T47D (cell line): ENCODE measurements at regions not wholly inside any gene's neighbourhood (a gene's known extent, or its start where the extent isn't known, plus 50 kb on each side); places are given as distances from the start of the nearest gene placed in this dataset.
"Not testable (repeated sequence)": the region's sequence is repeated elsewhere in the genome, so short reads cannot be mapped to it uniquely, and the experiment has no call there.

ENCODE experiments used
- DNase-seq, 2 experiments: peaks; one replicate each; pipeline versions ENCODE4 v3.0.0 to v3.0.0-alpha.2; 2011 to 2012; ENCODE audit warnings: low read depth in 1 of 2, low spot score in 1 of 2
- JUND ChIP-seq: IDR thresholded peaks from 2 replicates; pipeline ENCODE4 v1.6.1; 2012; ENCODE audit warnings: low read depth
- in situ Hi-C: cut with HindIII; loops from 2 replicates; pipeline ENCODE4 v1.10.0; 2016; ENCODE audit warnings: low sequenced_read_pairs, low pct_unique_long_range_greater_than_20kb

DNA sequence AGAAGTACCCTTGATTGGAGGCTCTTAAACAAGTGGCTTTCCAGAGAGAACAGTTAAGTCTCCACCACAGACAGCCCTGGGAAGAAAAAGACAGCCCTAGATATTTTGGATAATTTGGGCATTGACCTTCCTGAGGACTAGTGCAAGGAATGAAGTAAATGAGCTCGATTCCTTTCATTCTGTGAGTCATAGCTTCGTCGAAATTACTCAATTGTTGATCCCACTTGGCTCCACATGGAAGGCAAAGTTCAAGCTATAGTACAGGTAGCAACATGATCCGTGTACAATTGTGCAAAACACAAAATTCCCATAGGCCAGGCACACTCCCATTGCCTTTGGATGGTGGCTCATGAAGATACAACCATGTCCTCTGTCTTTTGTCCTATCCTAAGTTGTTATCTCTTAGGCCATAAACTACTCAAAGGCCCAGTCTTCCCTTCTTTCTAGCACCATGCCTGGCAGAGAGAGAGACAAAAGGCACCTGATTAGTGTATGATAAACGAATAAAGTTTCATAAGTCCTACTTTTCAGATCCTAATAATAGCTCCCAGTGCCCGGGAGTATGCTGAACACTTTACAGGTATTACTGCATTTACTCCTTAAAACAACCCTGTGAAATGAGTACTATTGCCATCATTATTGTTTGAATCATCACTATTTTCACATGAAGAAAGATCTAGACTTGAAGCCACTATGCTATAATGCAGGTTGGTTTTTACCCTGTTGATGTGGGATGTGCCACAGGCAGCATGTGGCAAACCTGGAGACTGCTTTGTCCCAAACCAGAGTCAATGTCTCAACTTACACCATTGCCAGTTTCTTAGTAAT lies 116.7 kb upstream of the RANBP3L start:
- no peak for DNase-seq
- in situ Hi-C loops = no loop called here
- no peak for TF ChIP-seq JUND

DNA sequence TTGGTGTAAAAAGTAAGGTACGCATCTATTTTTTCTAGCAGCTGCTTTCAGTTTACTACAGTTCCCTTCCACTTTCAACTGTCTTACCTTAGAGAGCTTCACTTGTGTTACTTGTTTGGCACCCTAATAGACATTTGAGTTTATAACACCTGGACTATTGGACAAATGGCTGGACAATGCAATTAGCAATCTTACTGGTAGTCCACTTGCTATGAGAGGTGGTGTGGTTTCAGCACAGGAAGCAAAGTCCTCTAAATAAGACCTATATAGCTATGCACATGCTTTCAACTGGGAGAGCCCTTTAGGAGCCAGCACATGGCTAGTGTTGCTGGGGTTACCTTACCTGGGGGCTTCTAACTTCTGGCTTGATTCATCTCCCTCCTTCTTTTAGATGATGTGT lies 119.6 kb upstream of the RANBP3L start:
- in situ Hi-C loops = no loop called here
- DNase-seq = no peak

DNA sequence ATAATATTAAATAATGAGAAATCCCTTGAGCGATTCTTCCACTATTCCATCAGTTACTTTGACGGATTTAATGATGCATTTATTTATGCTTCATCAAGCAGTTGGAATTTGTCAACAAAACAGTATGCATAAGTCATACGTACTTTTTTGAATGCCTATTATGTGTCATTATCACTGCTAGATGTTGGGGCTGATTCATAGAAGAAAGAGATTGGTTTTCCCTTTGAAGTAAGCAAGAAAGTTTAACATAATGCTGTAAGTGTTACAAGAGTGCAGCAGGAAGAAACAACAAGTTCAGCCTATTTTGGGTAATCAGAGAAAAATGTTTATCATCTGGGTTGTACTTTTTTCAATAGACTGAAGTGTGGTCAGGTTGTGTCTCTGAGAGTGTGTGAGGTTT lies 121.2 kb upstream of the RANBP3L start:
- TF ChIP-seq JUND = no peak
- no peak for DNase-seq
- in situ Hi-C loops = no loop called here

More for the DNA sequence above, 119.6 kb upstream of the RANBP3L start:
- TF ChIP-seq JUND = no peak

DNA sequence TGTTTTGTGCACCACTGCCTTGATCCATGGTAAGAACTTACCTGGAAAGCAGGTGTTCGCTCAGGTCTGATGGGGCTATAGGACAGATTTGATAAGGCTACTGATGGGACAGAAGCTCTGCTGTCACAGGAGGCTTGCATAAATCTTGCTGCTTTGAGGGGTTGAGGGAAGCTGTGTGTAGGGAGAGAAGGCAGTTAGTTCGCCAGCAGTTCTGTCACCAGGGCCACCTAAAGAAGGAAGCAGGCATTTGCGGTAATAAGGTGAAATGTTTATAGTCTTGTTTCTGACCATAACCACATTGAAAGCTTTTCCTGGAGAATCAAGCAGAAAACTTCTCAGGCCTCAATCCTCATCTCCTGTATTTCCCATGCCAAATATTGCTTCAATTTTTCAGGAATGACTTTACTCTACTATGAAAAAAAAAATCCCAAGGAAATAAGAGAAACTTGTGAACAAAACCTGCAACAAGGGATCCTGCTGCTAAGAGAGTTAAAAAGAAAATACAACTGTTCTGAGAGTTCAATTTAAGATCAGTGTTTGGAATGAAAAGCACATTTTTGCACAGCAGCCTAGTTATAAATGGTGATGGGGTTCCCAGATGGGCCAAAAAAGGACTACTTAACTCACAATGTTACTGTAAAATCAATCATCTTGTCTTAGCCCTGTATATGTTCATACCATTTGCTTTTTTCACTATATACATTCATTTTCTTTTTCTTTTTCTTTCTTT lies 122.0 kb upstream of the RANBP3L start:
- DNase-seq = no peak
- no peak for TF ChIP-seq JUND
- in situ Hi-C loops = no loop called here

DNA sequence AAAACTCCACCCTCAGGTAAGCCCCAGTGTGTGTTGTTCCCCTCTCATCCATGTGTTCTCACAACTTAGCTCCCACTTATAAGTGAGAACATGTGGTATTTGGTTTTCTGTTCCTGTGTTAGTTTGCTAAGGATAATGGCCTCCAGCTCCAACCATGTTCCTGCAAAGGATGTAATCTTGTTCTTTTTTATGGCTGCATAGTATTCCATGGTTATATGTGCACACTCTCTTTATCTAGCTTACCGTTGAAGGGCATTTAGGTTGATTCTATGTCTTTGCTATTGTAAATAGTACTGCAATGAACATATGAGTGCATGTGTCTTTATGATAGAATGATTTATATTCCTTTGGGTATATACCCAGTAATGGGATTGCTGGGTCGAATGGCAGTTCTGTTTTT lies 124.4 kb upstream of the RANBP3L start:
- in situ Hi-C loops, DNase-seq: not testable (repeated sequence)

DNA sequence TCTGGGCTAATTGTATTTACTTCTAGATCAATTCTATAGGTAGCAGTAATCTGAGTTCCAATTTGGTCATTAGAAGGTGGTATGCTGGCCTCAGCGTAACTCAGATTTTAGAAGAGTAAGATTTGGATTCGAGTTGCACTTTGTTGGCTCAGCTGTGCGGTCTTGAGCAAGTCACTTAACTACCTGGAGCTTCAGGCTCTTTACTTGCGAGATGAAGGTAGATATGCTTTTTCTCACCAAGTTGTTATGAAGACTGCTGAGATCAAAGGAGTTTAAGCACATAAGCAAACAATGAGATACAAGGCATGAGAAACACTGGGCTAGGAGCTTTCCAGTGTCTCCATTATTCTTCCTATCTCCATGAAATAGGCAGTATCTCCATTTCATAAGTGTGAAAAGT lies 133.8 kb upstream of the RANBP3L start:
- no peak for TF ChIP-seq JUND
- DNase-seq = peak in 1 of 2 experiments; percentile 77
- in situ Hi-C loops = no loop called here

DNA sequence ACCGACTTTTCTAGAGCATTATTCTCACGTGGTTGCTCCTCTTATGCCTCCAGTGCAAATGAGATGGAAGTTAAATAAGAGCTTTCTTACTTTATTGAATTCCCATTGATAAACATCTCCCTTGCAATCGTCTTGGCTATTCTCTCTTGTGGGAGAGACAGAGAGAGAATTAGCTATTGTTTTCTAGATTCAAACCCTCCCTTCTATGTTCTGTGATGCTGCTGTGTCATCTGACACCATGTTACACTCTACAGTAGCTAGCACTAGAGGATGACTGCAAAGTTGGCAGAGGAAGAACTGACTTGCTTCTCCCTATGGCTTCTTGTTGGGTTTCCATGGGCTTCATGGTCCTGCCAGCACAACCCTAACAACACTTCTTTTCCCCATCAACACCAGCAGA lies 134.6 kb upstream of the RANBP3L start:
- in situ Hi-C loops = no loop called here

DNA sequence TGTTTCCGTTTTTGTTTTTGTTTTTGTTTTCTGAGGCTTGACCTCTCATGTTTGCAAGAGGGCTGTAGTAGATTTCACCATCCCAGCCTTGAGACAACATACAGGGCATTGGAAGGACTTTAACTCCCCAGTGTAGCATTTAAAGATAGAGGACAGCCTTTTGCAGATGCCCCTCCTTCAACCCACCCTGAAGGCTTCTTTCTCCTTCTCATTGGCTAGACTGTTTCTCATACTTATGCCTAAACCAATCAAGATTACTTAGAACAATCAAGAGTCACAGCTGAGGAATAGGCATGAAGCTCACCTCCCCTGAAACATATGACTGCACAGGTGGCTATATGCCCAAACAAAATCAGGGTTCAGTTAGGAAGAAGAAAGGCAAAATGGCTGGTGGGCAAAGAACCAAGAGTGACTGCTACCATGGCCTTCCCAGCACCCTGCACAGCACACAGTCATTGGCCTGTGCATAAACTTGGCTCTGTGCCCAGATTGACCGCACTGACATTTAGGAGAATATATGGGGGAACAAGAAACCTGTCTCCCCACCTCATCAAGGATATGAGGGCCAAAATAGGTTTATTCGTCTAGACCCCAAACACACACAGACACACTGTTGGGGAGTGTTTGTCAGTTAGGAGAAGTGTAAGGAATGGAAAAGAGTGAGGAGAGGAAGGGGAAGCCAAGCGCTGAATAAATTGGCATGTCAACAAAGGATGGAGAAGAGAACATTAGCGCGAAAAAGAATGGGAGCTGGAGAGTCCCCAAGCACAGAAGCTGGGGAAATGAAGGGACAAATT lies 137.3 kb upstream of the RANBP3L start:
- DNase-seq = no peak
- in situ Hi-C loops = no loop called here
- TF ChIP-seq JUND = no peak

More for the DNA sequence above, 134.6 kb upstream of the RANBP3L start:
- peak in 1 of 2 experiments; percentile 44 for DNase-seq
- no peak for TF ChIP-seq JUND

DNA sequence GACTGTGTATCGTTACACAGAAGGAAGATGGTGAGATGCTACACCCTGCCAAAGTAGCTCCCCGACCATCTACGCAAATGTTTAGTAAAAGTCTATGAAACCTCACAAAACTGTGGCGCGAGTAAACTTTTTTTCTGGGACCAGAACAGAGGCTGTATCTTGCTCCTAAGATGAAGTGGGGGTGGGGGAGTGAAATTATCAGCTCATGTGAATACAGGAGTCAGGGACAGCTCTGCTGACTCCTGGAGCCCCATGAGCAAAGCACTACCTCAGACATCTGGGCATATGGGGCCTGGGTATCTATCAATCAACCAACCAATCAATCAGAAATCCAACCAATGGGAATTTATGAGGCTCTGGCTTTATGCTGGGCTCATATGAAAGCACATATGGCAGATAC lies 138.6 kb upstream of the RANBP3L start:
- TF ChIP-seq JUND = no peak
- in situ Hi-C loops = no loop called here
- no peak for DNase-seq

DNA sequence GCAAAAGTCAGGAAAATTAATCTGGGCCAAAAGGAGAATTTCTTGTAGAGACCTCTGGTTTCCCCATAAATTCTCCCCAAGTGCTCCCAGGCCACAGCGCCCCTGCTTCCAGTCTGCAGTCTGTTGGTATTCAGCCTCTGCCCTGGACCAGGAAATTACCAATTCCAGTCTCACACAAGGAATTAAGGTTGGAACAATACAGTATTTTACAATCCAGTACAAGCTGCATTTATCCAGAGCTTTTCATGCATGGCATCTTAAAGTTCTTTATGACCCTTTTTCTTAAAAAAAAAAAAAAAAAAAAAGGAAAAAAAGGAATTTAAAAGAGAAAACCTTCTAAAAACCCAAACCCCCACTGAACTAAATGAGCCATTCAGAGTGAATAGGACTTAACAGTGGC lies 139.6 kb upstream of the RANBP3L start:
- in situ Hi-C loops = no loop called here
- DNase-seq = no peak
- no peak for TF ChIP-seq JUND

DNA sequence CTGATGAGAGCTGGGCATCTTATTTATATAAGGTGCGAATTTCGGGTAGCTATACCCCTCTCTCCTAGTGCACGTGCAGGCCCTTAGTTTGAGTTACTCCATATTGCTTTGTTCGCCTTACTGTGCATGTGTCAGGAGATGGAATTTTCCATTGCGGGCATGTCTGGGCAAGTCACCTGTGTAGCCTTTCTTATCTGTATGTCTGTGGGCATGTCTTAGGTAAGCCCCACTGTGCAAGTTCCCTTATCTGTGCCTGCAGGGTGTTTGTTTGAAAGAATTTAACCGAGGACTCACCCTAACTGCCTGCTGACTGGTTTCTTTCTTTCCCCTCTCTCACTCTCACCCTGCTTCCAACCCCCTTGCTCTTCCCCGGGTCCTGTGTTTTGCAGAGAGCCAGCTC lies 140.7 kb upstream of the RANBP3L start:
- in situ Hi-C loops = no loop called here
- no peak for TF ChIP-seq JUND
- peak in 1 of 2 experiments; percentile 45 for DNase-seq

DNA sequence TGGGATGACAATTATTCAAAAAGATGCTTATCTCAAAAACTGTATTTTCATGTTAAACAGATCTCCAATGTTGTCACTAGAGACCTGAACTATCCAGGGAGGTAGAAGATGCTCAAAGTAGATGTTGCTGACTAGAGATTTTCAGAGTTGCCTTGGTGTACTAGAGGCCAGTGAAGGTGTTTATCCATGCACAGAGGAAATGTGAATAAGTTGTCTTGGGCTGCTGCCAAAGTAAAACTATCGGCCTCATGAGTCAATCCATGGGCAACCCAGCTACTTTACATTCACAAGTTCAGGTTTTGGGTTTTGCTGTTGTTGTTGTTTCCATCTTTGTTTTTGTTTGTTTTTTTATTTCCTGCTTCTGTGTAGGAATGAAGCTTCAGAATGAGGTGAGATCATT lies 141.1 kb upstream of the RANBP3L start:
- in situ Hi-C loops = no loop called here
- DNase-seq = peak in 1 of 2 experiments; percentile 45
- no peak for TF ChIP-seq JUND

DNA sequence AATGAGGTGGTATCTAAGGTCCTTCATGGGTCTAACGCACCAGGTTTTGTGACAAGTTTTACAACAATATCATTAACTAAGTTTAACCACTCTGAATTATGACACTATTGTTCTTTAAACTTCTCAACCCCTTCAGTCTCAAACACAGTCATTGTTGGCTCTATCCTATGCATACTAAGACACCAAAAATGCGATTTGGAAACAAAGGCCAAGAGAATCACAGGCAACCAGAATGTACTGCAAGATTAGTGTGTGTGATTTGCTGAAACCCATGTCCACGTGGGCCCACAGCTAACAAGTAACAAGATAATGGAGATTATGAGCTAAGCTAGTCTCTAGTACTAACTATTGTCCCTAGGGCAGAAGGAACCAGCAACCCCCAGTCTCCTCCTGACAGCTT lies 142.2 kb upstream of the RANBP3L start:
- TF ChIP-seq JUND = no peak
- no peak for DNase-seq
- in situ Hi-C loops = no loop called here
